NB4 (cell line): ENCODE measurements at regions not wholly inside any gene's neighbourhood (a gene's known extent, or its start where the extent isn't known, plus 50 kb on each side); places are given as distances from the start of the nearest gene placed in this dataset.

Experiments used
- DNase-seq: peaks from one replicate; pipeline ENCODE4 v3.0.0; 2010; ENCODE audit warnings: low read depth
- H3K4me3 ChIP-seq: one replicate; pipeline ENCODE4 v1.5.1; 2011; ENCODE audit warnings: mild to moderate bottlenecking, low read depth, low read length, moderate library complexity
- CTCF ChIP-seq: IDR thresholded peaks from one replicate; pipeline ENCODE4 v1.5.1; 2012; ENCODE audit warnings: low read depth, low read length
- MYC ChIP-seq: IDR thresholded peaks from 2 replicates; pipeline ENCODE4 v1.6.1; 2011; ENCODE audit warnings: low read depth, low read length
- POLR2A ChIP-seq: IDR thresholded peaks from 2 replicates; pipeline ENCODE4 v1.6.1; 2011; ENCODE audit warnings: mild to moderate bottlenecking; ENCODE audit not compliant: insufficient read length; ENCODE audit errors: extremely low read depth
- TF ChIP-seq, protein P1 (sequence below): IDR thresholded peaks from 2 replicates; pipeline ENCODE4 v1.6.1; 2011; ENCODE audit warnings: low read depth, low read length

- no peak overlapping the region for H3K4me3 ChIP-seq
- DNase-seq: peak; percentile 44
- no peak for TF ChIP-seq CTCF
- TF ChIP-seq MYC: no peak
- no peak for TF ChIP-seq POLR2A
- TF ChIP-seq, protein P1, sequence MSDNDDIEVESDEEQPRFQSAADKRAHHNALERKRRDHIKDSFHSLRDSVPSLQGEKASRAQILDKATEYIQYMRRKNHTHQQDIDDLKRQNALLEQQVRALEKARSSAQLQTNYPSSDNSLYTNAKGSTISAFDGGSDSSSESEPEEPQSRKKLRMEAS: no peak
Measured at GRCh38 chr2:238644095-238645081, 203.5 kb upstream of the TWIST2 start.

DNA sequence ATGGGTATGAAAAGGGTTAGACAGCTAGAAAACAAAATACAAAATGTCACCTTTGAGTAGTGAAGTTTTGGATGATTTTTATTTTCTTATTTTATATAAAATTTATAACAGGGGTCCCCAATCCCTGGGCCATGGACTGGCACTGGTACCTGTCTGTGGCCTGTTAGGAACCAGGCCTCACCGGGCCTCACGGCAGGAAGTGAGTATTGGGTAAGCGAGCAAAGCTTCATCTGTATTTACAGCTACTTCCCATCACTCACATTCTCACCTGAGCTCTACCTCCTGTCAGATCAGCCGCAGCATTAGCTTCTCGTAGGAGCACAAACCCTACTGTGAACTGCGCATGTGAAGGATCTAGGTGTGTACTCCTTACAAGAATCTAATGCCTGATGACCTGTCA lies 202.8 kb upstream of the TWIST2 start:
- TF ChIP-seq, protein P1: no peak
- TF ChIP-seq CTCF (no peak), MYC (no peak), POLR2A (no peak)
- H3K4me3 ChIP-seq: no peak overlapping the region
- no peak for DNase-seq

GRCh38 chr2:238645716-238646115 lies 202.2 kb upstream of the TWIST2 start:
- no peak for DNase-seq
- TF ChIP-seq MYC: no peak
- no peak overlapping the region for H3K4me3 ChIP-seq

DNA sequence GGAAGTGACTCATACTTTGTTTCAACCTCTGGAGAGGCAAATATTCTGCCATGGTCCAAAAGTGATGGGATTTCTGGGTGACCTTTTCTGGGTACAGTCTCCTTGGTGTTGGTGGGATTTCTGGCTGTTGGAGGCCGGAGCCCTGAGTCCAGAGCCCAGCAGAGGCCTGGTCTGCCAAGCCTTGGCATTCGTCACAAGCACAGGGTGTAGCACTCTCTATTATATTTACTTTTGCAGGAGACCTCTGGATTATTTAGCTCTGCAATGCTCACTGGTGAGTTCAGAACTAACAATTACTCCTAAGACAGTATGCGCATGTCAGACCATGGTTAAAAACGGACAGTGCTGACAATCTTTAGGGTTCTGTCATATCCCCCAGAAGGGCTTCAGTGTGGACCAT lies 201.6 kb upstream of the TWIST2 start:
- TF ChIP-seq MYC: no peak
- TF ChIP-seq POLR2A: no peak
- TF ChIP-seq, protein P1: no peak
- no peak for TF ChIP-seq CTCF
- DNase-seq: no peak
- no peak overlapping the region for H3K4me3 ChIP-seq

DNA sequence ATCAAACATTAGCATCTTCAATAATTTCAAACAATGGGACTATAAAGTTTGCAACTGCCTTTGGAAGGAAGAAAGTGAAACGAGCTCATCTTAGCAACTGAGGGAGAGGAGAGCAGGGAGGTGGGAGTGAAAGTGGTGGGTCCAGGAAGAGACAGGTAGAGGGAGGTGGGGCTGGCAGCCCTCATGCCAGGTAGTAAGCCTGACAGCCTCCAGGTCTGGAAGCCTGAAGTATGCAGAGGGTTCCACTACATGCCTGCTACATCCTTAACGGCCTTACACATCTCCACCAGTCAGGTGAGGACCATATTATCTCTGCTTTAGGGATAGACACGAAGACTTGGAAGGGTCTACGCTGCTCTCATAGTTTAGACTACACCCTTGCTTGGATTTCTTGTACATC lies 201.1 kb upstream of the TWIST2 start:
- DNase-seq: no peak
- TF ChIP-seq CTCF (no peak), POLR2A (no peak), MYC (no peak)
- H3K4me3 ChIP-seq: no peak overlapping the region

- H3K4me3 ChIP-seq: no peak overlapping the region
- DNase-seq: no peak
- TF ChIP-seq, protein P1: no peak
- no peak for TF ChIP-seq CTCF
- no peak for TF ChIP-seq MYC
- no peak for TF ChIP-seq POLR2A
Measured at GRCh38 chr2:238649123-238649522, 198.8 kb upstream of the TWIST2 start.
